ENCODE measurements at regions not wholly inside any gene's neighbourhood (a gene's known extent, or its start where the extent isn't known, plus 50 kb on each side); places are given as distances from the start of the nearest gene placed in this dataset.
A peak's percentile ranks its signal among the peaks of the same experiment; 100 is the strongest.

DNA sequence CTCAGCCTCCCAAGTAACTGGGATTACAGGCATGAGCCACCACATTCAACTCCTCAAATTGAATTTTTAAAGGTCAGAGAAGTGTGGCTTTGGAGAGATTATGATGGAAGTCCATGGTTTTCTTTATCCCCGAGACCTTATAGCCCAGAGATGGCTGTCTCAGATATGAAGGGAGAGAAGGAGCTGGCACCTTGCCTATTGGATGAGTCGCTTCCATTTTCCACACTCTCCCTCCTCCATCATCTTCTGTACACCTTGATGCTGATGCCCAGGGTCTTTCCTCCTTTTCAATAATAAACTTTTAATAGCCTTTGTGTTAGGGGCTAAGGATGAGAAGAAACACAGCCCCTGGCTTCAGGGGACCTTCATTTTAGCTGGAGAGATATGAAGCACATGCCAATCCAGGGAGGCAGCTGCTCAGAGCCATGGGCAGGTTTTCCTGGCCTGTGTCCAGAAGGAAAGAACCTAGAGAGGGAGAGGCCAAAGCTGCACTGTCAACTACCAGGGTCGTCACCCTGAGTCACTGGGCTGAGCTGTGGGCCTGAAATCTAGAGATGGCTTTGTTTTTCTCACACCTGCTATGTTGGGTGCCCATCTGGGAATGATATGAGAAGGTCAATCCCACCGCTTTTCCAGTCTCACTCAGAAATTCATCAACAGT lies 146.0 kb upstream of the SERTAD2 start:
- TF ChIP-seq, protein P1, sequence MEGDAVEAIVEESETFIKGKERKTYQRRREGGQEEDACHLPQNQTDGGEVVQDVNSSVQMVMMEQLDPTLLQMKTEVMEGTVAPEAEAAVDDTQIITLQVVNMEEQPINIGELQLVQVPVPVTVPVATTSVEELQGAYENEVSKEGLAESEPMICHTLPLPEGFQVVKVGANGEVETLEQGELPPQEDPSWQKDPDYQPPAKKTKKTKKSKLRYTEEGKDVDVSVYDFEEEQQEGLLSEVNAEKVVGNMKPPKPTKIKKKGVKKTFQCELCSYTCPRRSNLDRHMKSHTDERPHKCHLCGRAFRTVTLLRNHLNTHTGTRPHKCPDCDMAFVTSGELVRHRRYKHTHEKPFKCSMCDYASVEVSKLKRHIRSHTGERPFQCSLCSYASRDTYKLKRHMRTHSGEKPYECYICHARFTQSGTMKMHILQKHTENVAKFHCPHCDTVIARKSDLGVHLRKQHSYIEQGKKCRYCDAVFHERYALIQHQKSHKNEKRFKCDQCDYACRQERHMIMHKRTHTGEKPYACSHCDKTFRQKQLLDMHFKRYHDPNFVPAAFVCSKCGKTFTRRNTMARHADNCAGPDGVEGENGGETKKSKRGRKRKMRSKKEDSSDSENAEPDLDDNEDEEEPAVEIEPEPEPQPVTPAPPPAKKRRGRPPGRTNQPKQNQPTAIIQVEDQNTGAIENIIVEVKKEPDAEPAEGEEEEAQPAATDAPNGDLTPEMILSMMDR (IDR thresholded peaks at IDR 0.05; ENCODE audit: low read depth, low read length) = no peak
- no peak for DNase-seq (ENCODE audit: low read depth, low spot score)
- H3K4me3 ChIP-seq (ENCODE audit: low read depth, low read length) = no peak overlapping the region
- in situ Hi-C loops (cut with HindIII; ENCODE audit: low sequenced_read_pairs) = no loop called here

DNA sequence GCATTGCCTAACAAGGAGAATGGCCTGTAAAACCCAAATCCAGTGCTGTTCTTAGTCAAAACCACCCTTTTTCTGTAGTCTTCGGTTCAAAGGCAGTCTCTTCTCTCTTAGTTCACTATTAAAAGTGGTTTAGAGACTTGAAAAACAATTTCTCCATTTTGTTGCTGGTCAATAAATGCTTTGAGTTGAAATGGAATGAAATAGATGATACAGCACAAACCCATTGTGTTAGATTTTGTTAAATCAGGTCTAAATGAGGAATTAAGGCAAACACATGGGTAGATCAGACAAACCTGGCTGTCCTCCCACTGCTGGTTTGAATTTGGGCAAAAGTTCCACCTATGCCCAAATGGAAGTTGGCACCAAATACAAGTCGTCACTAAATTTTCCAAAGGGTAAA lies 150.1 kb upstream of the SERTAD2 start:
- no peak for DNase-seq (ENCODE audit: low read depth, low spot score)
- TF ChIP-seq, protein P1 (IDR thresholded peaks at IDR 0.05; ENCODE audit: low read depth, low read length) = no peak
- H3K4me3 ChIP-seq (ENCODE audit: low read depth, low read length) = no peak overlapping the region
- in situ Hi-C loops (cut with HindIII; ENCODE audit: low sequenced_read_pairs) = no loop called here

DNA sequence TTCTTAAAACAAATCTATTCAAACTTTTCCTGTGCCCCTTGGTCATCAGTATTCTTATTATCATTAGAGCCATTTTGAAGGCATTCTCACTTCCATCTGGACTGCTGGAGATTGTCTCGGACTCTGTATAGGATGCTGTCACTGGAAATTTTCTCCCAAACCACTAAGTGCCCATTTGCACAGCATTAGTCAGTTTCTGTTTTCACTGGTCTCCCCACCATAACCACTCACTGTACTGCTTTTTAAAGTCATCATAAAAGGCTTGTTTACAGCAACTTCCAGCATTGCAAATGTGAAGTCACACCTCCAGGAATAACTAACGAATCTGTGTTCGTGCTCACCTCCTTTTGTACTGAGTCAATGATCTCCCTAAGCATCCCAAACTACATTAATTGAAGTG lies 150.9 kb upstream of the SERTAD2 start:
- H3K4me3 ChIP-seq (ENCODE audit: low read depth, low read length) = no peak overlapping the region
- peak; percentile 57 for DNase-seq (ENCODE audit: low read depth, low spot score)
- TF ChIP-seq, protein P1 (IDR thresholded peaks at IDR 0.05; ENCODE audit: low read depth, low read length) = no peak
- in situ Hi-C loops (cut with HindIII; ENCODE audit: low sequenced_read_pairs) = no loop called here

DNA sequence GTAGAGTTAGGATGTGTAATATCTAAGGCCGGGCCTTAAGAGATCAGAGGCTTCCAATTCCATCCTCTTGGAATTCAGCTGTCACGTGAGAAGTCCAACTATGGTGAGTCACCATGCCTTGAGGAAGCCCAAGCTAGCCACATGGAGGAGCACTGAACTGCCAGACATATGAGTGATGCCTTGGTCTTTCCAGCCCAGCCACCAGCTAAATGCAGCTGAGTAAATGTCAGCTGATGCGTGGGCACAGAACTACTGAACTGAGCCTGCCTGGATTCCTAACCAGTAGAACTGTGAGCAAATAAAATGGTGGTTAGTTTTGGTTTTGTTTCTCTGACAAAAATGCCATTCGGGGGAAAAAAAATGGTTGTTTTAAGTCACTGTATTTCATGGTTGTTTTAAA lies 153.7 kb upstream of the SERTAD2 start:
- peak; percentile 97 for DNase-seq (ENCODE audit: low read depth, low spot score)
- TF ChIP-seq, protein P1 (IDR thresholded peaks at IDR 0.05; ENCODE audit: low read depth, low read length) = no peak
- in situ Hi-C loops (cut with HindIII; ENCODE audit: low sequenced_read_pairs) = no loop called here
- no peak overlapping the region for H3K4me3 ChIP-seq (ENCODE audit: low read depth, low read length)

DNA sequence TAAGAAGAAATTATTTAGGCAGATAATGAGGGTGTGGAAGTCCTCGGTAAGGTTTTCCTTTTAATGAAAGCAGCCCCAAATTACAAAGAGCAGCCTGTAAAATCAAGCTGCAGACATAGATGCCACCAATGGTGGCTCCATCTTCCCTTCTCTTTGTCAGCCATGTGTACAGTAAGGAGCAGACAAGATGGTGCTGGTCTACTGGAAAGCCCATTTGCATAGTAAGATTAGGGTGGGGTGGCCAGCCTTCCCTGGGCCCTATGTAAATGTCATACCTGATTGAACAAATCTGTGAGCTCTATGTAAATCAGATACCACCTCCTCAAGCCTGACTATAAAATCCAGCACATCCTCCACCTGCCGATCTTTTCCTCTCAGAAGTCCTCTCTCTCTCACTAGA lies 154.4 kb upstream of the SERTAD2 start:
- TF ChIP-seq, protein P1 (IDR thresholded peaks at IDR 0.05; ENCODE audit: low read depth, low read length) = no peak
- no peak overlapping the region for H3K4me3 ChIP-seq (ENCODE audit: low read depth, low read length)
- no peak for DNase-seq (ENCODE audit: low read depth, low spot score)
- in situ Hi-C loops (cut with HindIII; ENCODE audit: low sequenced_read_pairs) = no loop called here

DNA sequence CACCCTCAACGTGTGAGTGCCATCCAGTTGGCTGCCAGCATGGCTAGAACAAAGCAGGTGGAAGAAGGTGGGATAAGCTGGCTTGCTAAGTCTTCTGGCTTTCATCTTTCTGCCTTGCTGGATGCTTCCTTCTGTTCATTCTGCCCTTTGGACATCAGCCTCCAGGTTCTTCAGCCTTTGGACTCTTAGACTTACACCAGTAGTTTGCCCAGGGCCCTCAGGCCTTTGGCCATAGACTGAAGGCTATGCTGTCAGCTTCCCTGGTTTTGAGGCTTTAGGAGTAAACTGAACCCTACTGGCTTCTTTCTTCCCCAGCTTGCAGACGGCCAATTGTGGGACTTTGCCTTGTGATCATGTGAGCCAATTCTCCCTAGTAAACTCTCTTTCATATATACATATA lies 155.0 kb upstream of the SERTAD2 start:
- TF ChIP-seq, protein P1 (IDR thresholded peaks at IDR 0.05; ENCODE audit: low read depth, low read length) = no peak
- in situ Hi-C loops (cut with HindIII; ENCODE audit: low sequenced_read_pairs) = no loop called here
- no peak overlapping the region for H3K4me3 ChIP-seq (ENCODE audit: low read depth, low read length)
- DNase-seq (ENCODE audit: low read depth, low spot score) = no peak
